Cerebellar cortex (tissue), 1 donor: ENCODE measurements at regions not wholly inside any gene's neighbourhood (a gene's known extent, or its start where the extent isn't known, plus 50 kb on each side); places are given as distances from the start of the nearest gene placed in this dataset.
"Not testable (repeated sequence)": the region's sequence is repeated elsewhere in the genome, so short reads cannot be mapped to it uniquely, and the experiment has no call there.

Source experiments
- DNase-seq: peaks from one replicate; pipeline ENCODE4 v3.0.0-alpha.2; 2015; ENCODE audit warnings: low spot score

DNA sequence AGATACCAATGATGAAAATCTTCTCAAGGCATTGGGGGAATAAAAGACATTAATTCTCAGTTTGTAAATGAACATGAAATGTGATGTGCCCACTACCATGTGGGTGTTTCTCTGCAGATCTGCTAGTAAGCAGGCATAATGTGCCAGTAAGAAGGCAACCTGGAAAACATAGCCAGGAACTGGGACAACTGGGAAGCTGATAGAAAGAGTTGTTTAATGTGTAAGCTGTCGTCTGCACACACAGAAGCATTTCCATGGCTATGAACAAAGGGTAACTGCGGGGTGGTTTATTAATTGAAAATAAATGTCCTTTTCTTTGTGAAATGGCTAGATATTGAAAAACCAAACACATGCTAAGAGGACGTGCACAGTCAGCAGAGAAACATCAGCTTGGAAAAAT is 52.0 kb downstream of the ZC3H11B start:
- no peak for DNase-seq

- no peak for DNase-seq
Measured at GRCh38 chr1:219559899-219560298, 53.0 kb downstream of the ZC3H11B start.

- DNase-seq: no peak
Measured at GRCh38 chr1:219555806-219556205, 57.1 kb downstream of the ZC3H11B start.

DNA sequence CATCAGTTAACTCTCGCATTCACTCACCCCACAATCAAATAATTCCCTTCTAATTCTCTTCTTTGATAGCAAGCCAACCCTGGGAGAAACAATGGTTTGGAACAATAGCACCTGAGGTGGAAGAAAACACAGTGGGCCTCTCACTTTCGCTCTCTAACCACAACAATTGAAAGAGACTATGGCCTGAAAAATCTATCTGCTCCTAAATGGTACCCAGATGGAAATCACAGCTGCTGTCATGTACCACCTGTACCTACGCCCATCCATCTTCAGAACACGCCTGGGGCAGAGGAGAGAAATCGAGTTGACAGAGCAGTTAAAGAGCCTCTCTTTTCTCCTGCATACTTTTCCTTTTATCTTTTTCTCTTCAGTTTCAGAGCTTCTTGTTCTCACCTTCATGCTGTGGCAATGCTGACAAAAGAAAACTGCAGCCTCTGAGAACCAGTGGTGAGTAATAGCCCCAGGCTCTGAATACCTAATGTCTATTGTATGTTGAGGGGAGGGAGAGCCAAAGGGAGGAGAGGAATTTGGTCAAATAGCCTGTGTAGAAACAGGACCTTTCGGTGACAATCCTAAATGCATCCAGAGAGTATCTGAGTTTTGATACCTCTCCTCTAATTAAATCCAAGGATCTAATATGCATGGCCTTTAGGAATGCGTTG is 57.7 kb downstream of the ZC3H11B start:
- DNase-seq: no peak

DNA sequence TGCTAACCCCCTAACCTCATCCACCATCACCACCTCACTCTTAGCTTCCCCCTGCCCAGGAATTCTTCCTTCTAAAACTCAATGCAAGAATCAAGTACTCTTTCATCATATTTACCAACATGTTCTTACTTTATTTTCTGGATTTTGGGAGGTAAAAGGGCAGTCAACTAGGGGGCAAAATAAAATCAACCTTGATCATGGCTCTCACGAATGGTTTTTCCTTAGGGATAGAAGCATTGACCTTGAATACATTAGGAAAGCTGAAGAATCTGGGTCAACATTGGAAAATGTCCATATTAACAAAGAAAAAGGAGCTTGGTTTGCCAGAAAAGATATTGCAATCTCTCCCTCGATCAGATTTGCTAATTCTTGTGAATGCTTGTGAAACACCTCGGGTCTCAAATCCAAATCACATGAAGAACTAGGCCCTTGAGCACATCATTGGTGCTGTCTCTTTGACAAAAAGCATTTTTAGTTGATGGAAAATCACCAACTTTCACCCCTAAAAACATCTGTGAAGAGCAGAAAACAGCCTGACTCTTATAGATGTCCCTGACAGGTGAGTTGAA is 58.9 kb downstream of the ZC3H11B start:
- DNase-seq: no peak

- no peak for DNase-seq
Measured at GRCh38 chr1:219550201-219550600, 62.7 kb downstream of the ZC3H11B start.

DNA sequence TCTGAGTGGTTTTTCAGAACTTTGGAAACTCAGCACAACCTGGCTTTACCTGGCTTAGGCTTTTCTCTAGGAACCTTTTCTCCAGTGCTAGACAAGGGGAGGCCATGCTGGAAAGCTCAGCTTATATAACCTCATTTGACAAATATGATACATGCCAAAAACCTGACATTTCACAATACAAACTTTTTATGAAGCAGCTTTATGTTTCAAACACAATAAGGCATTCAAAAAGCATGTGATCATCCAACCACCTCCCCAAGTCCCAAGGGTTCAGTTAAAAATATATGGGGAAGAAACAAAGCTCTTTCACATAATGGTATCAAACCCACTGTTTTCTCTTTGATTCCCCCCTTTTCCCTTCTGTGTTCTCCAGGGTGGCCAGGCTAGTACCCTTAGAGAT is 63.7 kb downstream of the ZC3H11B start:
- no peak for DNase-seq

DNA sequence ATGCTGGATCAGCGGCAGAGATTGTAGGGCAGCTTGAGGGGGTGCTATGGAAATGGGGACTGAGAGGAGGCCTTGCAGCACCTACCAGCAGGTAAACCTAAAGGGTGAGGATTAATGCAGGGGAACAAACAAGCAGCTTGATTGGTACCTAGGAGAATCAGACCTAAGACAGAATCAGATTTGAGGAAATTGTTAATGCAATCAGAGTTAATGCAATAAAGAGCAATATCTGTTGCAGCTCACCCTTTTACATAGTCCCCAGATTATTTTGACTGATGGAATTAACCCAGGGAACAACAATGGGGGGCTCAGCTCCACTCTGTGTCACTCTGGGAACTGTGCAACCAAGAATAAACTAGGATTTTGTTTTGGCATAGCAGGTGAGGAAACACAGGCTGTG is 64.5 kb downstream of the ZC3H11B start:
- DNase-seq: no peak

DNA sequence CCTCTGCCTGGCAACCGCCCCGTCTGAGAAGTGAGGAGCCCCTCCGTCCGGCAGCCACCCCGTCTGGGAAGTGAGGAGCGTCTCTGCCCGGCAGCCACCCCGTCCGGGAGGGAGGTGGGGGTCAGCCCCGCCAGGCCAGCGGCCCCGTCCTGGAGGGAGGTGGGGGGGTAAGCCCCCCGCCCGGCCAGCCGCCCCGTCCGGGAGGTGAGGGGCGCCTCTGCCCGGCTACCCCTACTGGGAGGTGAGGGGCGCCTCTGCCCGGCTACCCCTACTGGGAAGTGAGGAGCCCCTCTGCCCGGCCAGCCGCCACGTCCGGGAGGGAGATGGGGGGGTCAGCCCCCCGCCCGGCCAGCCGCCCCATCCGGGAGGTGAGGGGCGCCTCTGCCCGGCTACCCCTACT is 67.1 kb downstream of the ZC3H11B start:
- not testable (repeated sequence) for DNase-seq

- no peak for DNase-seq
Measured at GRCh38 chr1:219544163-219544846, 68.6 kb downstream of the ZC3H11B start.

DNA sequence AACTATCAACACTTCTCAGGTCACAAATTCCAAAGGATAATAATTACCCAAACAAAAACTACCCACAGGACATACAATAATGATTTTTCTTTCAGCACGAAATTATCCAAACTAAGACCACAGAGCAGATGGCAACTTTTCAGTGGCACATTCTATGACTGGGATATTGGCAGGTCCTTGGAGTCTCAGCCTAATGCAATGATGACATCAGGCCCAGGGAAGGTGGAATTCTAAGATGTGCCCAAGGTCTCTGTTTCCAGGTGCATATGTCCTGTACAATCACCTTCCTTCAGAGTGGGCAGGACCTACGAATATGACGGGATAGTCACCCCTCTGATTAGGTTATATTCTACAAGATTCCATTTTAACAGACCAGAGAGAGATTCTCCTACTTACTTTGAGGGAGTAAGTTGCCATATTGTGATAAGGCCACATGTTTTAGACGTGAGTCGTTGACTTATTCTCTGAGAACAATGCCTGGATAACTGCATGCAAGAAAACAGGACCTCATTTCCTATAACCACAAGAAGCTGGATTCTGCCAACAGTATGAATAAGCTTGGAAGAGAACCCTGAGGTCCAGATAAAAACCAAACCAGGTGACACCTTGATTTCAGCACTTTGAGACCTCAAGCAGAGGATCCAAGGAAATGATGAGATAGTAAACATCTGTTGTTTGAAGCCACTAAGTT is 69.9 kb downstream of the ZC3H11B start:
- DNase-seq: no peak

DNA sequence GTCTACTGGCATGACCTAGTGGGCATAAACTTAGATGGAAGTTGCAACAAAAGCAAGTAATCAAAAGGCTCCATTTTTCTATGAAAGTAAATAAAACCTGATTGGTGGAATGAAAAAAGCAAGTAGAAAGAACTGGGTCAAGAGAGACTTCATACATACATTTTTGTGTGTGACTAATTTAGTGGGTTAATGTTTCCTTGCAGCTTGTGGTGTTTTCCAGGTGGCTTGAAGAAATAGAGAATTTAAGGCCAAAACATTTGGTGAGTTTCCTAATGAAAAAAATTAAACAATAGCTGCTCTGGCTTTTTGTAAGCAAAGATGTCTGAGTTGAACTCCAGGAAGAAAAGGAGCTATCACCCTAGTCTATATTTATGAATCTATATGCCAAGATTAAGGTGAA is 71.0 kb downstream of the ZC3H11B start:
- DNase-seq: no peak

DNA sequence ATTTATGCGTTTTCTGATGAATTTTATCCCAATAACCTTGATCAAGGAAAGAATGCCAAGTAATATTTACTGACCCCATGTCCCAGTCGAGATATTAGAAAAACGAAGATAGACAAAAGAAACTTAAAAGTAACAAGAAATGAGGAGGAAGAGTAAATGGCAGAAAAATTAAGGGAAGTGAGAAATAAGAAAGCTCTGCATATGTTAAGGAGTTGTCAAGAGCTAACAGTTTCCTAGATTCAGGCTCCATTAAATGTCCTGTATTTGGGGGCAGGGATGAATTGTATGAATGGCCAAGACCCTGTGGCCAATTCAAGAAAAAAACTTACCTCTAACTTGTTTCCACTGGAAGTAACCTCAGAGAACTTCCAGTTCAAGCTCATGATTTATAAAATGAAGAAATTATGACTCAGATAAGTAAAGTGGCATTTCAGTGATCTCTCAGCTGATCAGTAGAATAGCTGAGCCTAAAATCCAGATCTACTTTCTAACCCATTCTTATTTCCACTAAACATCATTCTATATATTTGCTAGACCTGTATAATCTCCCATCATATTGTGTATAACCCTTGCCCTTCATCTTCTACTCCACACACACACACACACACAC is 73.2 kb downstream of the ZC3H11B start:
- DNase-seq: no peak

DNA sequence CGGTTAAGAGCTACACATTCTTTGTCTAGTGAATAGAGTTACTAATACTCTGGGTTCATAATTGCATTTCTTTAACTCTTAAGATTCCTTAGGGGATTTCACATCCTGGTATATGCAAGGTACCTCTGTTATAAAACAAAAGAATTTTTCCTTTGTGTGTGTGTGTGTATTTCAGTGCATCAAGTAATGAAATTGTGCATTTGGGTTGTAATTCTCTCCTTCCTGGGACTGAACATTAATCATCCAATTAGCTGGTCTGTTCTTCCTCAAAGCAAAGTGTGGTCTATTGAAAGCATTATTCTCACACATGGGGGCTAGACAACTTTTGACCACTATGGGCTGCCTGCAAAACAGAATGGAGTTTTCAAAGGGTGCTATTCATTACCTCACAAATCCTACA is 74.0 kb downstream of the ZC3H11B start:
- no peak for DNase-seq

DNA sequence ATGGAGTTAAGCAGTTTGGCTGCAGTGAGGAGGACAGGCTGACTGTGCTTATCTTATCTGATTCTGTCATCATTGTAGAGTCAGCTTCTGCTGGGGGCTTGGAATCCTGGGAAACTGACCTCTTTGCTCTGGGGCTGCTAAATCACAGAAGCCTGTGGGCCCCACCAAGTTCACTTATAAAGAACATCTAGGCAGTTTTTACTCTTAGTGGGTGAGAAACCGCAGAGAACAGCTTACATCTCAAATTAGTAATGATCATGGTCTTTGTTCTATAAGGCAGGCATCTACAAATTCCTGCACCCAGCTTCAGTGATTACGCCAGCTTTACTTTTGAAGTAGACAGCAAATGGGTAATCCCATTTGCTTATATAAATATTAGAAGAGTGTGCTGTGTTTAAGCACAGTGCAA is 75.7 kb downstream of the ZC3H11B start:
- no peak for DNase-seq

DNA sequence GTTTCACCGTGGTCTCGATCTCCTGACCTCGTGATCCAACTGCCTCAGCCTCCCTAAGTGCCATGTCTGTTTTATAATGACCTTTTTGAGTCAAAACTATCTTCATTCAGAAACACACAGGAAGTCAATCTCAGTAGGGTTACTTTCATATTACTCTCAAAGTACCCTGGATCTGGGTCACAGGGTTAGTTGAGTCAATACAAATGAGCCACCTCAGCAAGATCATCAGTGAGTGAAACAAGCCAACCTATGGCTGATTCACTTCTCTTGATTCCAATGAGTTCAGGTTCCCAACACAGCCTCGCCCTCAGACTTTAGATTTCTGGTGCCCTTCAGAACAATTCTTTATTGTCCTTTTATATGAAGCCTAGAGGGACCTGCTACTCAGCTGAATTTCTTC is 76.9 kb downstream of the ZC3H11B start:
- DNase-seq: no peak

- no peak for DNase-seq
Measured at GRCh38 chr1:219534991-219535390, 77.9 kb downstream of the ZC3H11B start.

DNA sequence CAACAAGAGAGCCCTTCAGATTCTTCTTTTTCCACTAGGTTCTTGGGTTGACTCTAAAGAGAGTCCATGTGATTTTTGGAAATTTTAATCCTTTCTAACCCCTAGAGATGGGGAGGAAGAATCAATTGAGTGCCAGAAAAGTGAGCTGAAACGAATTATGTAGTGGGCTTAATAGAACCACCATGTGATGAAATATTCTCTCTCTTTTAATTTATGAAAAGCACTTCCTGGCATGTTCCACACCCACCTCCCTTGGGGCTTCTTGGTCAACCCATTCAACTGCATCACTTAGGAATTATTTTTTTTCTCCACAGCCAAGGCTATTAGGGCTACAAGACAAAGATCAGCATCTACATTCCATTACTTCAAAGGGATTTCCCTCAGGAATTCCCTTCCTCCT is 79.6 kb downstream of the ZC3H11B start:
- DNase-seq: no peak

DNA sequence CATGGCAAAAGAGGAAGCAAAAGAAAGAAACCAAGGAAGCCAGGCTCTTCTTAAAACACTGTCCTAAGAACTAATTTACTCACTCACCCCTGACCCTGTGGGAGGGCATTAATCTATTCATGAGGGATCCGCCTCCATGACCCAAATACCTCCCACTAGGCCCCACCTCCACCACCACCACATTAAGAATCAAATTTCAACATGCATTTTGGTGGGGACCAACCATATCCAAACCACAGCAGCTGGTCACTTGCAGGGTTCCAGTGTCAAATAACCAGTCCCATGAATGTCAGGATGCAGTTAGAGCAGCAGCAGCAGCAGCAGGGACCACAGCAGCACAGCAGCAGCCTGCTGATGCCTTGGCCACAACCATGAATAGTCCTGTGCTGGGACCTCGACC is 83.8 kb downstream of the ZC3H11B start:
- DNase-seq: no peak

DNA sequence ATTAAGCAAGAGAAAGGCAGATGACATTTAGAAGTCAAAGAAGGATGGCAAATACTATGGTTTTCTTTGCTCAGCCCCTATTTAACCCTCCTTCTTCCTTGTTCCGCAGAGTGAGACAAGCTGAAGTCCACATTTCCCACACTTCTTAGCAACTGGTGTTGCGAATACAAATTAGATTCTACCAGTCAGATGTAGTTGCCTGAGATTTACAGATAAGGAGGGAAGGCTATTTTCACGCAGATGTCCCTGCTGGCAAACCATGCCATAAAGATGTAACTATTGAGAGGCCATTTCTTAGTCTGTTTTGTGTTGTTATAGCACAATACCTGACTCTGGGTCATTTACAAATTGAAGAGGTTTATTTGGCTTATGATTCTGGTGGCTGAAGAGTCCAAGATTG is 84.3 kb downstream of the ZC3H11B start:
- no peak for DNase-seq

DNA sequence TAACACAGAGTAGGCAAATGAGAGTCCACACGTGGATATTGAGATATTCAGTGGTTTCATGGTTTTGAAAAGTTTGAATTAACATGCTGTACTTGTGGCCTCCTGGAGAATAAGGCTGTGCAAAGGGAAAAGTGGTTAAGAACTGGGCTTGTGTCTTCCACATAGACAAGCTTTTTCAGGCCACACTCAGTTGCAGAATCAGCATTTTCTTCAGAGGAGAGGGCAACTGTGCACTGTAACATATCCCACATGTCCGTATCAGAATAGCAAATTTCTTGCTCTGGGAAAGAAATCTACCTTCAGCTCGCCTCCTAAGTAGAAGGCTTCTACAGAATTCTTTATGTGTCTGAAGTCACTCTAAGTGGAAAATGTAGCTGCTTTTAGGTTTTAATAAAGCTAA is 84.9 kb downstream of the ZC3H11B start:
- DNase-seq: no peak

DNA sequence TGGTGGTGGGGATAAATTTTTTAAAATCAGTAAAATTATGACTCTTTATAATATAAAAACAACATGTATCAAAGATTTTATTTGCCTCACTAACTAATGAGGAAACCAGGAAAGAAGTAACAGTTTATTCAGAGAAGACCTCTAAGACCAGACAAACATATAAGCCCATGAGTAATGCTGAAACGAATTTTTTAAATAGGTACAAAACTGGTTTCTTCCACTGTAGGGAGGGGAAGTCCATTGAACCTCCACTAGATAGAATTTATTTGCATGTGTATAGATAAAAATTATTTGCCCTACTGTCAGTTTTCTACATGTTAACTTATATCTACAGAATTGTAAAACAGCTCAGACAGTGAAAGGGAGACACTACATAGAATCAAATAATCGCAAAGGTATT is 86.8 kb downstream of the ZC3H11B start:
- no peak for DNase-seq

- no peak for DNase-seq
Measured at GRCh38 chr1:219523411-219523810, 89.5 kb downstream of the ZC3H11B start.
